ENCODE measurements at regions not wholly inside any gene's neighbourhood (a gene's known extent, or its start where the extent isn't known, plus 50 kb on each side); places are given as distances from the start of the nearest gene placed in this dataset.
A peak's percentile ranks its signal among the peaks of the same experiment; 100 is the strongest.

DNA sequence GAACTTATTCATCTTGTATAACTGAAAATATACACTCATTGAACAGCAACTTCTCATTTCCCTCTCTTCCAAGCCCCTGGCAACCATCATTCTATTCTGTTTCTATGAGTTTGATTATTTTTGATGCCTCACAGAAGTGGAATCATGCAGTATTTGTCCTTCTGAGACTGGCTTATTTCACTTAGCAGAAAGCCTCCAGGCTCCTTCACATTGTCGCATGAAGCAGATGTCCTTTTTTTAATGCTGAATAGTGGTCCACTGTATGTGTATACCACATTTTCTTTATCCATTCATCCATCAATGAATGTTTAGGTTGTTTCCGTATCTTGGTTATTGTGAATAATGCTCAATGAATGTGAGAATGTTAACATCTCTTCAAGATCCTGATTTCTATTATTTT is 238.2 kb upstream of the KLF14 start:
- no peak for DNase-seq

DNA sequence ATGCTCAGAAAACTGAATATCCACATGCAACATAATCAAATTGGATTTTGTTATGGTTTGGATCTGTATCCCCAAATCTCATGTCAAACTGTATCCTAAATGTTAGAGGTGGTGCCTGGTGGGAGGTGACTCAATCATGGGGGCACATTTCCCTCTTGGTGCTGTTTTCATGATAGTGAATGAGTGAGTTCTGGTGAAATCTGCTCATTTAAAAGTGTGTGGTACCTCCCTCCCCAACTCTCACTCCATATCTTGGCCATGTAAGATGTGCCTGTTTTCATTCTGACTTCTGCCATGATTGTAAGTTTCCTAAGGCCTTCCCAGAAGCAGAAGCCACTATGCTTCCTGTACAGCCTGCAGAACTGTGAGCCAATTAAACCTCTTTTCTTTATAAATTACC is 239.6 kb upstream of the KLF14 start:
- no peak for DNase-seq

DNA sequence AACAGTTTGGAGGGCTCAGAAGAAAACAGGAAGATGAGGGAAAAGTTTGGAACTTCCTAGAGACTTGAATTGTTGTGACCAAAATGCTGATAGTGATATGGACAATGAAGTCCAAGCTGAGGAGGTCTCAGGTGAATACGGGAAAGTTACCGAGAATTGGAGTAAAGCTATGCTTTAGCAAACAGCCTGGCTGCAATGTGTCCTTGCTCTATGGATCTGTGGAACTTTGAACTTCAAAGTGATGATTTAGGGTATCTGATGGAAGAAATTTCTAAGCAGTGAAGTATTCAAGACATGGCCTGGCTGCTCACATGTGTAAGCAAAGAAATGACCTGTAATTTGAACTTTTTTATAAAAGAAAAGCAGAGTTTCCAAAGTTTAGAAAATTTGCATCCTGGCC is 240.2 kb upstream of the KLF14 start:
- DNase-seq = no peak

DNA sequence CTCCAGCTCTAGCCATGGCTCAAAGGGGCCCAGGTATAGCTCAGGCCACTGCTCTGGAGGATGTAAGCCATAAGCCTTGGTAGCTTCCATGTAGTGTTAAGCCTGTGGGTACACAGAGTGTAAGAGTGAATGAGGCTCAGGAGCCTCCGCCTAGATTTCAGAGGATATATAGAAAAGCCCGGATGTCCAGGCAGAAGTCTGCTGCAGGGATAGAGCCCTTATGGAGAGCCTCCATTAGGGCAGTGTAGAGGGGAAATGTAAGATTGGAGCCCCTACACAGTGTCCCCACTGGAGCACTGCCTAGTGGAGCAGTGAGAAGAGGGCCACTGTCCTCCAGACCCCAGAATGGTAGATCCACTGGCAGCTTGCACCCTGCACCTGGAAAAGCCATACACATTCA is 240.8 kb upstream of the KLF14 start:
- no peak for DNase-seq

DNA sequence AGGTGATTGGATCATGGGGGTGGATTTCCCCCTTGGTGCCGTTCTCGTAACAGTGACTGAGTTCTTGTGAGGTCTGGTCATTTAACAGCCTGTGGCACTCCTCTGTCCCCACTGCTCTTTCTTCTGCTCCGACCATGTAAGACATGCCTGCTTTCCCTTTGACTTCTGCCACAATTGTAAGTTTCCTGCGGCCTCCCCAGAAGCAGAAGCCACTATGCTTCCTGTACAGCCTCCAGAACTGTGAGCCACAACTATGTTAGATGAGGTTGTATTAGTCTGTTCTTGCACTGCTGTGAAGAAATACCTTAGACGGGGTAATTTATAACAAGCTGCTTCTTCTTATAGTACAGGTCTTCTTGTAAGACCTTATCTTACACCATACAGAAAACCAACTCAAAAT is 241.7 kb upstream of the KLF14 start:
- no peak for DNase-seq

DNA sequence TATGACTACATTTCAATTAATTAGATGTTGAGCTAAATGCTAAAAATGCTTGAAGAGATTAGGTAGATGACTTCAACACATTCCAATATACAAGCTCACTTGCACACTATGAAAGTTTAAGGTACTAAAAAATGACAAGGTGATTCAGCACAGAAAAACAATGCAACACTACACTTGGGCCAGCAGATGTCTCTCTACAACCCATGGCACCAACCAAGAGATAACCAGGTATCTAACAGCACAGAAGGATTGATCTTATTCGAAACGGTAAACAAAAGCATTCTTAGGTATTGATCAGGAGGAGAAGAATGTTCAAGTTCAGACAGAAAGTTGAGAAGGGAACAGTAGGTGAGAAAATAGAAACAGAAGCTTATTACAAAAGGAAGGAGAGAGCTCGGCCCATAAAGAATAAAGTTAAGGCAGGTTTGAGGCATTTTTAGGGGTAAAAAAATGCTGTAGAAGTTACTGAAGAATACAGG is 248.2 kb upstream of the KLF14 start:
- peak; percentile 9 for DNase-seq

DNA sequence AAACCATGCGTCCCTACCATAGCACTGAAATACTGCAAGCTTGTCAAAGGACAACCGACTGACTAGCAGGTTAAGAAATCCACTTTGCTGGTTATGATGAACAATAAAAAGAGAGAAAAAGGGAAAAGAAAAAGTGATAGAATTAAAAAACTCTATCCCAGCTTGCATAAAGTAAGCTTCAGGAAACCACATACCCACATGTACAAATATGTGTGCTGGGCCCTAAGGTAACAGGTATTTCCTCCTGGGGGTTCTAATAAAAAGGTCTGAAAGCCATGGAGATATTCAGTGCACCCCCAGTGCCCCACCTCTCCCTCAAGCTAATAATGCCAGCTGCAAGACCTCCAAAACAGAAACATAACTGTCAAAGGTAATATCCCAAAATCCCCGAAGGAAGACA is 248.6 kb upstream of the KLF14 start:
- DNase-seq = no peak

DNA sequence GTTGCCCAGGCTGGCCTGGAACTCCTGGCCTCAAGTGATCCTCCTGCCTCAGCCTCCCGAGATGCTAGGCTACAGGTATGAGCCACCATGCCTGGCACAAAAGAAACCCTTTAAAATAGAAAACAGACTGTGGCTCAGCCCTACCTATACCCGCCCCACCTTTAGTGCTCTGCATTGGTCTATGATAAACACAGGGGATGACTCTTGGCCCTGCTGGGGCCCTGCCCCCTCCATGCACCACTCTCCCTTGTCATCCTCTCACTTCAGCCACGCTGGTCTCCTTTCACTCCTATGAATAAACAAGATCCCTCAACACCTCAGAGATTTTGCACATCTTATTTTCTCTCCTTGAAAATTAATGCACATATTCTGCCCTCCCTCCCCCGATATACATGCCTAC is 251.4 kb upstream of the KLF14 start:
- DNase-seq = no peak

DNA sequence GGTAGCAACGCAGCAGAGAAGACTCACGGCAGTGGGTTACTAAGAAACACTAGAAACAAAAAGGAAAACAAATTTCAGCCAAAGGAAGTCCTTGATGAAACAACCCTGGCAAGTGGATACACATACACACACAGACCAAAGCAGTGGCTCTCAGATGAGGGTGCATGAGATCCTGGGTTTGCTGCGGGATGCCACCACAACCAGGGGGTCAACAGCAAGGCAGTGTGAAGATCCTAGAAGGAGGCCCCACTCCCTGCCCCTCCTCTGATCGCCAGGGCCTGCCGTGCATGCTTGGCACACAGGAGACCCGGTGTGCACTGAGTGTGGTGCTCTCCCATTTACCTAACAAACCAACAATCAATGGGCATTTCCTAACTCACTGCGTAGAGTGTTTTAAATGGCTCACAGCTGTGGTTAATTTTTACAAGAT is 252.3 kb upstream of the KLF14 start:
- no peak for DNase-seq

DNA sequence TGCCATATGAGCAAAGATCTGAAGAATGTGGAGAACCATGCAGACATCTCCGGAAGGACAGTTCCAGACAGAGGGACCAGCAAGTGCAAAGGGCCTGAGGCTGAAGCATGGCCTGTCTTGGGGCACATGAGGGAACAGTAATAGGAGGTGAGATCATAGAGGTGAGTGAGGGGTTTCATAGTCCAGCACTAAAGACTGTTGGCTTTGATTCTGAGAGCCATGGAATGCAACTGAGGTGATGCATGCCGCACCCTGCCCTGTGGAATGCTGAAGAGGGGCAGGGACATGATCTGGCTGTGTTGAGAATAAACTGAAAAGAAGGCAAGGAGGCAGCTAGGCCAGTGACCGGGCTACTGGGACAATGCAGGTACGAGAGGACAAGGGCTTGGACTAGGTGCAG is 253.1 kb upstream of the KLF14 start:
- DNase-seq = no peak

DNA sequence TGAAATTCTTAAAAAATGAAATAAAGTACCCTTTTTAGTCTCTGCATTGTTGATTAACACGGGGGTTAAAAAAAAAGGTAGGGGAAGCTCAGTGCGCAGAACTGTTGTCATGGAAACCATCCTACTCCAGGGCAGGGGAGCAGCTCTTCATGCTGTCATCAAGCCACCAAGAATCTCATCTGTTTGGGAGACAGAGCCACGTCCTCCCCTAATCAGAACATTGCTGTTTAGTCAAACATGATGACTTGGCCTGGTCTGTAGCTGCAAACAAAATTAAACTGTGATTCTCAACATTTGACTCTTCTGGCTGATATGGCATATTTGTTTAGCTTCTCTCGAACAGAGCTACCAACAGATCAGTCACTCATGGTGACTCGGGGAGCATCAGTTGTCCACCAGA is 254.4 kb upstream of the KLF14 start:
- DNase-seq = no peak

DNA sequence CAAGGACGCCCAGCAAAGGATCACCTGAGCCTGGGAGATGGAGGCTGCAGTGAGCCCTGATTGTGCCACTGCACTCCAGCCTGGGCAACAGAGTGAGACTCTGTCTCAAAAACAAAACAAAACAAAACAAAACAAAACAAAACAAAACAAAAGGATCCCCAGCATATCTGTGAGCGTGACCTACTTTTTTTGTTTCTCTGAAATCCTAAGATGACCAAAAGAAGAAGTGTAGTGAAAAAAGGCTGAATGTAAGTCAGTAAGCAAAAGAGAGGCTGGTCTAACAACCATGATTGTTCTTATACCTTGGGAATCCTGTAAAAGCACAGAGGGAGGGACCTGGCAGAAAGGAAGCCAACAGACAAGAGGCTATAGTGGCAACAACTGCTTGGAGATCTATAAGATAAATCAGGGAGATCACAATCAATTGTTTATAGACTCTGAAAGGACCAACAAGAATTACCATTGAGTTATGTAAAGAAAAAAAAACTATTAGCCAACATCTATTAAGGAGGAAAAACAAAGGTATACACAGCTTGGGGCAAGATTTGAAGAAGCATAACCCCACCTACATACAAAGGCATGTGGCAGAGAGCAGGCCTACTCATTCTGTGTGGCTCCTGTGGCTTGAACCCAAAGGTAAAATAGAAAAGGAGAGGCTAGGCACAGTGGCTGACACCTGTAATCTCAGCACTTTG is 255.2 kb upstream of the KLF14 start:
- no peak for DNase-seq

DNA sequence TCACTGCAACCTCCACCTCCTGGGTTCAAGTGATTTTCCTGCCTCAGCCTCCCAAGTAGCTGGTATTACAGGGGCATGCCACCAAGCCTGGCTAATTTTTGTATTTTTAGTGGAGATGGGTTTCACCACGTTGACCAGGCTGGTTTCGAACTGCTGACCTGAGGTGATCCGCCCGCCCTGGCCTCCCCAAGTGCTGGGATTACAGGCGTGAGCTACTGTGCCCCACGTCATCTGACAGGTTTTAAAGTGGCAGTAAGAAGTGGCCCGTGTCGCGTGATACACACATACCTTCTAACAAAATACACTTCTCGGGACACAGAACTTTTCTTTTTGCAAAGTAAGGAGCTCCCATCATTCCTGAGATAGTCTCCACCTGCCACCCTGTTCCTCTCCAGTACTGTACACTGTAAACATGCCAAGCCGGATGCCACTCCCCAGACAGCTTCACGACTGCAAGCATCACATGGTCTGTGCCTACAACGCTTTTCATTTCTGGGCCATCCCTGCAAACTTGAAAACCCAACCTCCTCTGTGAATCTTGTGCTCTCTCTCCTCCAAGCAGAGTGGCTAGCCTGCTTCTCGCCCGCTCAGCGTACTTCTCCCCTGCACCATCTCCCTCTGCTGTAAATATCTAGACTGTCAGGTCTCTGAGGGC is 256.3 kb upstream of the KLF14 start:
- DNase-seq = no peak

DNA sequence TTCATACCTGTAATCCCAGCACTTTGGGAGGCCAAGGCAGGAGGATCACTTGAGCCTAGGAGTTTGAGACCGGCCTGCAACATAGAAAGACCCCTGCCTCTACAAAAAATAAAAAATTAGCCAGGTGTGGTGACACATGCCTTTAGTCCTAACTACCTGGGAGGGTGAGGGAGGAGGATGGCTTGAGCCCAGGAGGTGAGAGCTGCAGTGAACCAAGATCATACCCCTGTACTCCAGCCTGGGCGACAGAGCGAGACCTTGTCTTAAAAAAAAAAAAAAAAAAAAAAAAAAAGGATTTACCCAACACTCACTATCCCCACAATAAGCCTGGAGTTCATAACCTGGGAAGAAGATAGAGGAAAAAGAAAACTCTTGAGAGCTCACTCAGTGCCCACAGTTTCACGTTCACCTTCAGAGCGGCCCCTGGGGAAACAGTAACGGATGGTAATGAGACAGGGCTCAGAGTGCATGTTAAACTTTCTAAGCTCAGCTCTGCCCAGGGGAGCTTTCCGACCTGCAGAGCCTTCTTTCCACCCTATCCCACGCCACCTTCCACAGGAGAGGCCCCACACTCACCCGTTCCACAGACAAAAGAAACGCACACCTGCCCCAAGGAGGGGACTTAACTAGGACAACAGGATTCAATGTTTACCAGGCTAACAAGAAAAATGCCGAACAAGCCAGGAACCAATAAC is 259.8 kb upstream of the KLF14 start:
- DNase-seq = no peak

DNA sequence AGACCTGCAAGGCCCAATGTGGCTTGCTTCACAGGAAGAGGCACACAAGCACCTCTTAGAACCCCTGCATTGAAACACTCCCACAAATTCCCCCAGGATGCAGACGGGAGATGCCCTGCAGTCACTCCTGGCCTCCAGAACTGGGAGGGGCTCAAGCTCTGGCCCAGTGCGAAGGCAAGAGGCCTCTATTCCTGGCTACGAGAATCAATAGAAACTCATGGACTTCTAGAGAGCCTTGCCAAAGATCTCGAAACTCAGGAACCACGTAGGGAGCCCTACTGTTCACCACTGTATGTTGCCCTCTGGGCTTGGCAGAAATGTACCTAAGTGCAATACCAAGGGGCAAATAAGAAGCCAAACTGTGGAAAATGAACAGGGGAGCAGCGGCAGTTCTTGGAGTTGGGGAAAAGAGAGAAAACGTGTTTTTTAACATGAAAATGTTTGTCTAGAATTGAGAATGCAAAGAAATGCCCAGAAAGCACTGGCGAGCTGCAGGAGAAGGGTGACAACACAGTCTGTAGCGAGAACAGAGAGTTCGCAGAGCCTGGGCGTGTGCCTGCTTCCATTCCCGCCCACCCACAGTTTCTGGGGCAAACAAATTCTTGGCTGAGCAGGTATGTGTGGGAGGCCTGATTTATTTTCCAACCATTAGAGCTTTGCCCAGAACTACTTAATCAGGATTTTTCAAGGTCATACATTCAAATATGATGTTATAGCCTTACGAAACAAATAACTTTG is 260.5 kb upstream of the KLF14 start:
- DNase-seq = no peak

DNA sequence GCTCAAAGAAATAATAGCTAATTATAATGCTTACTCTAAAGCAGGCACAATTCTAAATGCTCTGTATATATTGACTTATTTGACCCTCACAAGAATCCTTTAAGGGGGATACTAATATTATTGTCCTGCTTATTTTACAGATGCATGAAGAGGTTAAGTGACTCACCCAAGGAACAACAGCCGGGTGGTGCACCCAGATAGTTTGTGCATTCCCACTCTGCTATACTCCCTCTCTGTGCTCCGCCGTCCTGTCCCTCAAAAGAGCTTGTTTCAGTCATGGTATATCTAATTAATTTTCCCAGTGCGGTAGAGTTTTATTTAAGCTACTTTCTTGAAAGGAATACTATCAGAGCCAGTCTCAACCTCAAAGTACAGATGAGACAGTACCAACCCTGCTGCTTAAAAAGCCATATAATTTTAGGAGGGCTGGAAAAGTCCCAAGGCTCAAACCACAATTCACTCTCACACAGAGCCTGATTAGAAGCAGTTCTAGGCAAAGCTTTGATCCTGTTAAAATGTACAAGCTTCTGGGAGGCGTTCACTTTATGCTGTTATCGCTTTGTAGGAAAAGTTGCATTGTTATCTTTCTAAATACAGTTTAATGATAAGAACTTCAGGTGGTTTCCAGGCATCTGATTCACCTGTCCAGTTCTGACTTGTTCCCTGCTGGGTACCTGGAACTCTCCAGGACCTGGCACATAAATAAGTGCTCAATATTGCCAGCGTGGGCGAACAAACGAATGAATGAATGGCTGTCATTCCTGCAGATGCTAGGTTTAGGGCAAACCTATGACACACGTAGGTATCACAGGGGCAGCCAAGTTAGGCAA is 261.5 kb upstream of the KLF14 start:
- no peak for DNase-seq

DNA sequence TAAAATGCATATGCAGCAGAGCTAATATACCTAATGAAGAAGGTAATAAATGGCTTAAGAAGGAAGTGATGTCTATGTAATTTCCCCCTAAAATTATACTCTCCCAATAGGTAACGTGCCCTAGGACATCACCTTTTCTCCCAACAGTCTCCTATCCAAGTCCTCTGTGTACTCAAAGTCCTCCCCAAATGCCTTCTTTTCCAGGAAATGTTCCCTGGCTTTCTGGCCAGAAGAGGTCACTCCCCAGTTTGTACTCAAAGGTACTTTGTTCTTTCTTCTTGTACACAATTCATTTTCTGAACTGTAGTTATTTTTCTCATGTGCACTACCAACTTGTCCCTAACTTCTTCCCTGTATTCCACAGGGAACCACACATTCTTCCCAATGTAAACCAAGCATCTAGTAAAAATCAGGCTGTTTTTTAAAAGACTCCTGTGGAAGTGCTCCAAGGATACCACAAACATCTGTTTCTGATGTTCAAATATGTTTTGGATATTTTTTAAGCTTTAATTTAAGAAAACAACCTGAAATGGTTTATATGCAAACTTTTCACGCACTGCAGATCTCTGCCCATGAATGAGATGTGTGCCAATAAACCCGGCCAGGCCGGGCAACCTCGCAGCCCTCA is 262.3 kb upstream of the KLF14 start:
- no peak for DNase-seq

DNA sequence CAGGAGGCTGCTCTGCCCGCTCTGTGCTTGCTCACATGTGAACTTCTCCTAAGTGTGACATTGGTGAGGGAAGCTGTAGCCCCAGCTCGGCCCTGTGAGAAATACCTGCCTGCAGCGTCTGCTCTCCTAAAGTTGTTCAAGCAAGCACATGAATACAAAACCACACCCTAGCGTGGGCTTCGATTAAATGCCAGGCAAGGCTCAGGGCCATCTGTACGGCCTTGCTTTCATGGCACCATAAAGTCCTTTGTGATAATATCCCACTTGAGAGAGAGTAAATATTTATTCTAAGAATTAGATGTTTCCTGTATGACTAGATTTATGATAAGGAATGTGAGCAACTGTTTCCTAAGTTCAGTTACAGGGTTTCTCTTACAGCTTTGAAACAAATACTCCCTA is 262.8 kb upstream of the KLF14 start:
- DNase-seq = no peak

DNA sequence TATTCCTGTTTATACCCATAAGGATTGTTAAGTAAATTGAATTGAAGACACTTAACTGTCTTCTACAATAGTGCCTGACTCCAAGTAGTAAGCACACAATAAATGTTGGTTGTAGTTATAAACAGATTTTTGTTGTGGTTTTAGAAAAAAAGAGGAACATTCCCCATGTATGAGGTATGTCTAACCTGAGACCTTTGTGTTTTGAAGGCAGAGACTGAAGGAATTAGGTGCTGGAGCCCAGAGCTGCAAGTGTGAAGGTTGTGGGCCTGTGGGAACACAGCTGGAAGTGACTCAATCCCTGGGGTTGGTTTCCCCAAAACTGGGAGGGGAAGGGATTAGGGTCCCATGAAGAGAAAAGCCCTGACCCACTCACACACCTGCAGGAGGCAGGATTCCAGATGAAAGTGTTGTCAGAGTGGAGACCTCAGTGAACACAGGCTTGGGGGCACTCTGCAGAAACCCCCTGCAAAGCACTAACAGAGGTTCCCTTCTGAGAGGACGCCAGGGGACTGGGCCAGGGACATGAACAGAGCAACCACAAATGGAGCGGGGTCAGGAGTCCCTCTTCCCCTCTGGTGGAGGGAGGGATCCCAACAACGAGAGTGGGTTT is 265.1 kb upstream of the KLF14 start:
- DNase-seq = no peak

DNA sequence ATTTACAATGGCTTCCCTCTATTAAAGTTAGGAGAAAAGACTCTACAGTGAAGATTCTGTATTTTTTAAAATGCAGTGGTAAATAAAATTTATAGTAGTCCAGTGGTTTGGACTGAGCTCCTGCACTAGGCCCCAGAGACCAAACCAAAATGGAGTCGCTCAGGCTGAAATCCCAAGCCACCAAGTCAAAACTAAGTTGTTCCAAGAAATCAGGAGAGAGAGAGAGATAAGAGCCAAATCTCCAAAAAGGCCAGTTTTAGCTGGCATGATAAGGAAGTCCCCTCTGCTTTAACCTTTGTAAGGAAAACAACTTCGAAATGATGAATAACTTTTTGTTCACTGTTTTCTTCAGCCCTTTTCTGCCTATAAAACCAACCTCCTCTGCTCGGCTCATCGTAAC is 265.9 kb upstream of the KLF14 start:
- DNase-seq = no peak

DNA sequence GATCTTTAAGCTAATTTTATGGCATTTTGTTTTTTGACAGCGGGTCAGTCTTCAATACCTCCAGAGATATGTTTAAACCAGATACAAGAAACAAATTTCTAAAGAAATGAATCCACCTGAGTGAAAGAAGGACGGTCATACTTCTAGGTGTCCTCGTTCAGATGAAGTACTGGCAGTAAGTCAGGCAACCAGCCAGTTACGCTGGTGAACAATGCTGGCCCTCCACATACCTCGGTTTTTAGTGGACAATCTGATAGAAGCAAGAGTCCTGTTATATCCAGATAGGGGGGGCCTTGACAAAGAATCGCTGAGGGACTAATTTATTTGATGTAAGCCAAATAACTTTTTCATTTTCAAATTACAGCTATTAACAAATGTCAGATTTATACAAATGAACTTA is 266.4 kb upstream of the KLF14 start:
- DNase-seq = no peak

DNA sequence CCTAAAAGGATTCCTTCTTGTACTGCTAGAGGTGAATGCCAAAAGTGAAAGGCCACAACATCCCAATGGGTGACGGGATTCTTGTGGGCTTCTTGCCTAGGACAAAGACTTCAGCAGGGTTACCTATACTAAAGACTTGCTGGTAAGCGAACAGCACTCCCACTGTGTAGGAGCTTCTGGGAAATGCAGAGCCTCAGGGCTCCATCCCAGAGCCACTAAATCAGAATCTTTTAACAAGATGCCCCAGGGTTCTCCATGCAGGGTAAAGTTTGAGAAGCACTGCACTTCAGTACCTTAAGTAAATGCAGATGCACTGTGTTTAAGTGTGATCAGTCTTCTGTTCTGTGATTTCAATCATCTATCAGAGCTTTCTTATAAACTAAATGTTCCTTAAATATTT is 266.9 kb upstream of the KLF14 start:
- DNase-seq = no peak
